HCT116 (cell line): ENCODE measurements at regions not wholly inside any gene's neighbourhood (a gene's known extent, or its start where the extent isn't known, plus 50 kb on each side); places are given as distances from the start of the nearest gene placed in this dataset.

Experiments
- ATAC-seq: fragments of 200-7000 bp; cut with Tn5 transposase; 2 replicates; pipeline ENCODE4 v1.9.1; 2020; ENCODE audit warnings: mild to moderate bottlenecking, moderate library complexity
- BruUV-seq: library from RNA; stranded (reverse); fragments of 400-500 nt; replicated peaks from 2 replicates; lab custom pipeline; 2021; lab: Mats Ljungman, UMichigan
- CTCF ChIA-PET: fragments of 300-600 bp; sonication (Branson Sonifier 250); formaldehyde crosslinking; loops from one replicate; lab custom pipeline; 2021; ENCODE audit warnings: antibody characterized with exemption; lab: Charles Lee
- POLR2A ChIA-PET: fragments of 300-600, 350-600 bp; sonication (Branson Sonifier 250); formaldehyde crosslinking; loops from one replicate; lab custom pipeline; 2021; ENCODE audit warnings: antibody characterized with exemption; lab: Charles Lee
- RAD21 ChIA-PET, 2 experiments: fragments of 300-600 bp; sonication (Branson Sonifier 250); formaldehyde crosslinking; loops; one replicate each; lab custom pipeline; 2023; ENCODE audit warnings: low total read pairs in 2 of 2; ENCODE audit not compliant: uncharacterized antibody in 2 of 2, unreplicated experiment in 2 of 2, low non-redundant PET in 1 of 2; lab: Charles Lee
- DNase-seq: peaks from one replicate; pipeline ENCODE4 v3.0.0-alpha.2; 2010; ENCODE audit warnings: low read depth, low spot score
- H2AFZ ChIP-seq: fragments of 200-600 bp; shearing (Covaris generic), sonication (generic); 2 replicates; pipeline ENCODE4 v1.6.1; 2017; ENCODE audit warnings: low read depth, mixed run types, mixed read lengths, antibody characterized with exemption, low read length; ENCODE audit not compliant: poor library complexity, severe bottlenecking
- H3K27ac ChIP-seq: 2 replicates; pipeline ENCODE4 v1.5.1; 2012; ENCODE audit warnings: low read depth, low read length
- H3K27me3 ChIP-seq: fragments of 200-600 bp; sonication (generic); 2 replicates; pipeline ENCODE4 v1.6.1; 2016; ENCODE audit warnings: mixed run types, low read length, mixed read lengths; ENCODE audit not compliant: insufficient read depth
- H3K36me3 ChIP-seq, 2 experiments: fragments of 200-500 bp in 1 of 2; fragments of 200-600 bp in 1 of 2; sonication (Bioruptor generic) in 1 of 2; sonication (generic) in 1 of 2; 2 replicates each; pipeline versions ENCODE4 v1.5.1 to v1.6.1; 2014 to 2016; ENCODE audit warnings: low read length in 2 of 2, inconsistent platforms in 1 of 2, mixed read lengths in 1 of 2, mixed run types in 1 of 2; ENCODE audit not compliant: insufficient read depth in 2 of 2, control insufficient read depth in 1 of 2
- H3K4me1 ChIP-seq, 2 experiments: fragments of 200-600 bp in 1 of 2; sonication (generic) in 1 of 2; 2 replicates each; pipeline versions ENCODE4 v1.5.1 to v1.6.1; 2012 to 2017; ENCODE audit warnings: low read length in 2 of 2, inconsistent platforms in 1 of 2, mild to moderate bottlenecking in 1 of 2, mixed read lengths in 1 of 2, mixed run types in 1 of 2, moderate library complexity in 1 of 2; ENCODE audit not compliant: insufficient read depth in 2 of 2, control insufficient read depth in 1 of 2
- H3K4me2 ChIP-seq: fragments of 200-600 bp; sonication (generic); 2 replicates; pipeline ENCODE4 v1.6.1; 2017; ENCODE audit warnings: mixed run types, low read length, mixed read lengths
- H3K4me3 ChIP-seq, 2 experiments: fragments of 200-600 bp in 1 of 2; sonication (generic) in 1 of 2; replicated peaks in 1 of 2; 2 replicates each; pipeline ENCODE4 v1.5.1; 2011 to 2016; ENCODE audit warnings: low read length in 2 of 2, control low read depth in 1 of 2, low read depth in 1 of 2, mild to moderate bottlenecking in 1 of 2, mixed read lengths in 1 of 2, mixed run types in 1 of 2
- H3K79me2 ChIP-seq: fragments of 200-600 bp; sonication (generic); 2 replicates; pipeline ENCODE4 v1.6.1; 2017; ENCODE audit warnings: mild to moderate bottlenecking, mixed run types, low read length, moderate library complexity, mixed read lengths; ENCODE audit not compliant: insufficient read depth
- H3K9ac ChIP-seq: fragments of 200-600 bp; sonication (generic); 2 replicates; pipeline ENCODE4 v1.6.1; 2016; ENCODE audit warnings: low read length, mixed read lengths
- H3K9me2 ChIP-seq: fragments of 200-600 bp; sonication (generic), shearing (Covaris generic); 2 replicates; pipeline ENCODE4 v1.6.1; 2017; ENCODE audit warnings: mixed run types, mild to moderate bottlenecking, moderate library complexity; ENCODE audit not compliant: insufficient read depth
- H3K9me3 ChIP-seq, 2 experiments: fragments of 200-500 bp in 1 of 2; fragments of 200-600 bp in 1 of 2; sonication (Bioruptor generic) in 1 of 2; sonication (generic) in 1 of 2; 2 replicates each; pipeline ENCODE4 v1.6.1; 2014 to 2017; ENCODE audit warnings: low read length in 2 of 2, mixed read lengths in 2 of 2, inconsistent platforms in 1 of 2, low read depth in 1 of 2, mild to moderate bottlenecking in 1 of 2, mixed run types in 1 of 2, moderate library complexity in 1 of 2; ENCODE audit not compliant: control insufficient read depth in 1 of 2, insufficient read depth in 1 of 2
- H4K20me1 ChIP-seq: fragments of 200-600 bp; sonication (generic), shearing (Covaris generic); 2 replicates; pipeline ENCODE4 v1.6.1; 2017; ENCODE audit warnings: mixed run types, mild to moderate bottlenecking, moderate library complexity; ENCODE audit not compliant: insufficient read depth
- ATF3 ChIP-seq: IDR thresholded peaks from 2 replicates; pipeline ENCODE4 v1.6.1; 2012
- CBX3 ChIP-seq: IDR thresholded peaks from 2 replicates; pipeline ENCODE4 v1.6.1; 2012; ENCODE audit warnings: low read depth
- CEBPB ChIP-seq: IDR thresholded peaks from 2 replicates; pipeline ENCODE4 v1.6.1; 2012; ENCODE audit warnings: low read depth
- CTCF ChIP-seq, 3 experiments: fragments of 200-600 bp in 1 of 3; sonication (generic) in 1 of 3; IDR thresholded peaks in 2 of 3; conservative IDR thresholded peaks in 1 of 3; 2 replicates each; pipeline ENCODE4 v1.5.1; 2012 to 2017; ENCODE audit warnings: low read depth in 2 of 3, low read length in 2 of 3, antibody characterized with exemption in 1 of 3, borderline replicate concordance in 1 of 3, control low read depth in 1 of 3, mild to moderate bottlenecking in 1 of 3, mixed read lengths in 1 of 3, mixed run types in 1 of 3, moderate library complexity in 1 of 3; ENCODE audit not compliant: insufficient read depth in 1 of 3
- EGR1 ChIP-seq: IDR thresholded peaks from 2 replicates; pipeline ENCODE4 v1.6.1; 2012; ENCODE audit warnings: low read depth
- ELF1 ChIP-seq: IDR thresholded peaks from 2 replicates; pipeline ENCODE4 v1.6.1; 2012; ENCODE audit warnings: low read depth, borderline replicate concordance
- EZH2phosphoT487 ChIP-seq: fragments of 200-600 bp; IDR thresholded peaks from 2 replicates; pipeline ENCODE4 v1.6.1; 2018; ENCODE audit warnings: antibody characterized with exemption, borderline replicate concordance
- FOSL1 ChIP-seq: IDR thresholded peaks from 2 replicates; pipeline ENCODE4 v1.6.1; 2012; ENCODE audit warnings: low read depth
- JUND ChIP-seq: IDR thresholded peaks from 2 replicates; pipeline ENCODE4 v1.6.1; 2012
- MAX ChIP-seq: IDR thresholded peaks from 2 replicates; pipeline ENCODE4 v1.6.1; 2012
- POLR2A ChIP-seq: IDR thresholded peaks from 2 replicates; pipeline ENCODE4 v1.7.0; 2011; ENCODE audit warnings: borderline replicate concordance; ENCODE audit not compliant: insufficient read depth, insufficient read length; ENCODE audit errors: extremely low read depth
- POLR2AphosphoS5 ChIP-seq: IDR thresholded peaks from 2 replicates; pipeline ENCODE4 v1.6.1; 2011; ENCODE audit warnings: mild to moderate bottlenecking, low read depth, low read length, moderate library complexity
- REST ChIP-seq: IDR thresholded peaks from 2 replicates; pipeline ENCODE4 v1.6.1; 2012; ENCODE audit warnings: low read depth
- SIN3A ChIP-seq: IDR thresholded peaks from 2 replicates; pipeline ENCODE4 v1.6.1; 2012; ENCODE audit warnings: low read depth
- SRF ChIP-seq: IDR thresholded peaks from 2 replicates; pipeline ENCODE4 v1.6.1; 2012; ENCODE audit warnings: low read depth
- TCF7L2 ChIP-seq: IDR thresholded peaks from 2 replicates; pipeline ENCODE4 v1.7.0; 2011; ENCODE audit warnings: borderline replicate concordance, inconsistent platforms; ENCODE audit not compliant: insufficient read depth, insufficient read length; ENCODE audit errors: extremely low read depth
- YY1 ChIP-seq: IDR thresholded peaks from 2 replicates; pipeline ENCODE4 v1.6.1; 2011; ENCODE audit warnings: low read length, low read depth, moderate library complexity, mild to moderate bottlenecking; ENCODE audit not compliant: insufficient replicate concordance; ENCODE audit errors: extremely low read depth
- ZBTB33 ChIP-seq: IDR thresholded peaks from 2 replicates; pipeline ENCODE4 v1.6.1; 2011; ENCODE audit warnings: mild to moderate bottlenecking, low read length, moderate library complexity; ENCODE audit not compliant: insufficient replicate concordance; ENCODE audit errors: extremely low read depth
- ZFX ChIP-seq: fragments of 450-650 bp; IDR thresholded peaks from 2 replicates; pipeline ENCODE4 v1.6.1; 2017
- ZNF274 ChIP-seq: fragments of 200-500 bp; sonication (Bioruptor generic); IDR thresholded peaks from 2 replicates; pipeline ENCODE4 v1.6.1; 2014; ENCODE audit warnings: mild to moderate bottlenecking, low read depth, low read length, inconsistent platforms
- intact Hi-C: fragments of 100-400 bp; cut with micrococcal nuclease; formaldehyde crosslinking; loops from 2 replicates; pipeline ENCODE4 v1.10.0; 2022

GRCh38 chr10:33655165-33655815 lies 320.8 kb upstream of the NRP1 start:
- no TSS peak for BruUV-seq
- ATAC-seq = no peak
- H3K4me3 ChIP-seq = no peak overlapping the region

More at GRCh38 chr10:33655165-33655815, 320.8 kb upstream of the NRP1 start:
- Histone ChIP-seq H3K4me2 (no peak overlapping the region), H4K20me1 (no peaks in the 10 kb centered on the region), H3K4me1 (no peaks in the 10 kb centered on the region), H3K27ac (no peak overlapping the region), H3K36me3 (no peaks in the 10 kb centered on the region), H3K79me2 (no peaks in the 10 kb centered on the region), H3K27me3 (no peaks in the 10 kb centered on the region), H2AFZ (no peak overlapping the region), H3K9me3 (no peaks in the 10 kb centered on the region), H3K9ac (no peak overlapping the region), H3K9me2 (no peaks in the 10 kb centered on the region)
- intact Hi-C loops = no loop called here
- CTCF ChIA-PET = no interaction called here
- DNase-seq = no peak
- TF ChIP-seq EGR1 = no peak
- no peak for TF ChIP-seq CEBPB
- no peak for TF ChIP-seq SRF
- no peak for TF ChIP-seq TCF7L2
- TF ChIP-seq SIN3A = no peak
- TF ChIP-seq ATF3 = no peak
- TF ChIP-seq POLR2A = no peak
- no peak for TF ChIP-seq POLR2AphosphoS5
- TF ChIP-seq ZNF274 = no peak
- TF ChIP-seq ZFX = no peak
- no peak for TF ChIP-seq JUND
- TF ChIP-seq ELF1 = no peak
- TF ChIP-seq YY1 = no peak
- no peak for TF ChIP-seq ZBTB33
- no peak for TF ChIP-seq EZH2phosphoT487
- no peak for TF ChIP-seq REST
- TF ChIP-seq CTCF (IDR thresholded peaks at IDR 0.05 in 2 of 3, conservative IDR thresholded peaks at IDR 0.05 in 1 of 3; ENCODE audit: borderline replicate concordance in 1 of 3, insufficient read depth in 1 of 3, low read depth in 2 of 3, low read length in 2 of 3) = no peak
- no peak for TF ChIP-seq CBX3
- TF ChIP-seq MAX = no peak
- TF ChIP-seq FOSL1 = no peak
- RAD21 ChIA-PET = no interaction called here
- POLR2A ChIA-PET = no interaction called here
